HG03432 (cell line): ENCODE measurements at regions not wholly inside any gene's neighbourhood (a gene's known extent, or its start where the extent isn't known, plus 50 kb on each side); places are given as distances from the start of the nearest gene placed in this dataset.
"Not testable (repeated sequence)": the region's sequence is repeated elsewhere in the genome, so short reads cannot be mapped to it uniquely, and the experiment has no call there.

Experiments
- ATAC-seq: cut with Tn5 transposase; IDR thresholded peaks from one replicate; pipeline ENCODE4 v1.9.1; 2021; ENCODE audit warnings: mild to moderate bottlenecking, moderate library complexity; ENCODE audit not compliant: unreplicated experiment

- not testable (repeated sequence) for ATAC-seq
Measured at GRCh38 chr16:88145824-88146405, 194.7 kb downstream of the BANP start.

- not testable (repeated sequence) for ATAC-seq
Measured at GRCh38 chr16:88148078-88148477, 196.8 kb downstream of the BANP start.

GRCh38 chr16:88148682-88149081, 197.4 kb downstream of the BANP start:
- ATAC-seq = not testable (repeated sequence)

GRCh38 chr16:88149158-88149603, 197.9 kb downstream of the BANP start:
- not testable (repeated sequence) for ATAC-seq

GRCh38 chr16:88149663-88150062, 198.4 kb downstream of the BANP start:
- ATAC-seq = not testable (repeated sequence)

- not testable (repeated sequence) for ATAC-seq
Measured at GRCh38 chr16:88150456-88151128, 199.4 kb downstream of the BANP start.

- not testable (repeated sequence) for ATAC-seq
Measured at GRCh38 chr16:88151129-88151499, 199.9 kb downstream of the BANP start.

- ATAC-seq = not testable (repeated sequence)
Measured at GRCh38 chr16:88151859-88152843, 200.9 kb downstream of the BANP start.

- ATAC-seq = not testable (repeated sequence)
Measured at GRCh38 chr16:88152879-88153278, 201.6 kb downstream of the BANP start.

GRCh38 chr16:88153516-88153915, 202.3 kb downstream of the BANP start:
- ATAC-seq = not testable (repeated sequence)

GRCh38 chr16:88154886-88155285, 203.7 kb downstream of the BANP start:
- ATAC-seq = not testable (repeated sequence)

GRCh38 chr16:88155681-88156080, 204.4 kb downstream of the BANP start:
- not testable (repeated sequence) for ATAC-seq

GRCh38 chr16:88156640-88157283, 205.5 kb downstream of the BANP start:
- ATAC-seq = not testable (repeated sequence)

GRCh38 chr16:88157686-88158085, 206.5 kb downstream of the BANP start:
- not testable (repeated sequence) for ATAC-seq

- ATAC-seq = not testable (repeated sequence)
Measured at GRCh38 chr16:88158256-88159045, 207.2 kb downstream of the BANP start.

- not testable (repeated sequence) for ATAC-seq
Measured at GRCh38 chr16:88159046-88159896, 208.0 kb downstream of the BANP start.

GRCh38 chr16:88159897-88160335, 208.7 kb downstream of the BANP start:
- ATAC-seq = not testable (repeated sequence)

- not testable (repeated sequence) for ATAC-seq
Measured at GRCh38 chr16:88161191-88161590, 210.0 kb downstream of the BANP start.
